Activated CD4-positive, alpha-beta memory T cell treated with anti-CD3 and anti-CD28 coated beads, Interleukin-2, amount 10 ng/mL, durations not matched to agents 7 days and 5 days (primary cell): ENCODE measurements at regions not wholly inside any gene's neighbourhood (a gene's known extent, or its start where the extent isn't known, plus 50 kb on each side); places are given as distances from the start of the nearest gene placed in this dataset.

ENCODE experiments used
- CTCF ChIA-PET: fragments of 350-600 bp; sonication (Branson Sonifier 250); formaldehyde crosslinking; loops from one replicate; lab custom pipeline; 2021; ENCODE audit warnings: antibody characterized with exemption, inconsistent platforms; lab: Charles Lee
- POLR2A ChIA-PET: fragments of 350-600 bp; sonication (Branson Sonifier 250); formaldehyde crosslinking; loops from one replicate; lab custom pipeline; 2021; ENCODE audit warnings: antibody characterized with exemption; lab: Charles Lee
- DNase-seq: peaks from one replicate; pipeline ENCODE4 v3.0.0-alpha.2; 2020
- H3K27ac Mint-ChIP-seq: one replicate; pipeline ENCODE4 v1.8.0; 2021; ENCODE audit warnings: mild to moderate bottlenecking, mixed read lengths
- H3K27me3 Mint-ChIP-seq: one replicate; pipeline ENCODE4 v1.8.0; 2021; ENCODE audit warnings: mixed read lengths
- H3K36me3 Mint-ChIP-seq: one replicate; pipeline ENCODE4 v1.8.0; 2021; ENCODE audit warnings: low read depth, mixed read lengths
- H3K4me1 Mint-ChIP-seq: one replicate; pipeline ENCODE4 v1.8.0; 2021; ENCODE audit warnings: mixed read lengths
- H3K4me3 Mint-ChIP-seq: one replicate; pipeline ENCODE4 v1.8.0; 2021; ENCODE audit warnings: mild to moderate bottlenecking, mixed read lengths
- H3K9me3 Mint-ChIP-seq: one replicate; pipeline ENCODE4 v1.8.0; 2021; ENCODE audit warnings: mixed read lengths

DNA sequence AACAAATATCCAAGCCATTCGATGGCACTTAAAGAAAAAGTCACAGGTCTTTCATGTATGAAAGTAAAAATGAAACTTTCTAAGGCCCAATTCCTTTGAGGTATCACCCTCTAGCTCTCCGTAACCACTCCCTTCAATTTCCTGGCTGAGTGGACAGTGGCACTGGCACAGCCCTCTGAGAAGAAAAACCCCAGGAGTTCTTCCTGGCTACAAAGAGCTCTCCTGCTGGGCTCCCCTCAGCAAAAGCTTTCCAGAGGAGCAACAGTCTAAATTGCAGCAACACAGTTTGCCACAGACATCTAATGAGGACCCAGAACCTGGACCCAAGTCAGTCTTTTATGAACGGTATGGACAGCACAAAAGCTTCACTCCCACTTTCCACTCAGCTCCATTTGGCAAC lies 71.8 kb downstream of the FUNDC1 start:
- ChIA-PET CTCF (interaction anchor here (0.6 kb wide), 1 partner anchor 228 kb away, joined by 3 read pairs; no protein-coding TSS in a partner anchor), POLR2A (no interaction called here)
- H3K27me3 Mint-ChIP-seq: no peaks in the 10 kb centered on the region
- H3K36me3 Mint-ChIP-seq: no peaks in the 10 kb centered on the region
- no peak overlapping the region for H3K4me3 Mint-ChIP-seq
- H3K4me1 Mint-ChIP-seq: no peaks in the 10 kb centered on the region
- no peak overlapping the region for H3K27ac Mint-ChIP-seq
- DNase-seq: no peak
- no peaks in the 10 kb centered on the region for H3K9me3 Mint-ChIP-seq

DNA sequence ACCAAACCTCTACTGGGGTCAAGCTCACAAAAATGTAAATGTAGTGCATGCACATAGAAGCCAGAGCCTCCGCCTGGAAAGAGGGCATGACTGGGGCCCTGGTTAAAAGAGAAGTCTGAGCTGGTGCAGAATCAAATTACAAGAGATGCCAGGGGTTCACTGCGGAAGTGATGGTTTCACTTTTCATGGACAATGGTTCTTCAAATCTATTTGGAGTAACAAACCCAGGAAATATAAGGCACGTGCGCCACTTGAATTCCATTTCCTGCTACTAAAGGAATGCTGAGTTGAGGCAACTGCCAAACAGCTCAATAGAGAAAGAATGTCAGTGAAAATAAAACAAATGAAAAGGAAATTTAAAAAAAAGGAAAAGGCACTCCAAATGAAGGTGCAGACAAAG lies 79.8 kb downstream of the FUNDC1 start:
- CTCF ChIA-PET: no interaction called here
- POLR2A ChIA-PET: no interaction called here
- Mint-ChIP-seq H3K36me3 (no peaks in the 10 kb centered on the region), H3K9me3 (no peaks in the 10 kb centered on the region), H3K27ac (no peak overlapping the region), H3K27me3 (no peaks in the 10 kb centered on the region), H3K4me1 (no peaks in the 10 kb centered on the region), H3K4me3 (no peak overlapping the region)
- no peak for DNase-seq

DNA sequence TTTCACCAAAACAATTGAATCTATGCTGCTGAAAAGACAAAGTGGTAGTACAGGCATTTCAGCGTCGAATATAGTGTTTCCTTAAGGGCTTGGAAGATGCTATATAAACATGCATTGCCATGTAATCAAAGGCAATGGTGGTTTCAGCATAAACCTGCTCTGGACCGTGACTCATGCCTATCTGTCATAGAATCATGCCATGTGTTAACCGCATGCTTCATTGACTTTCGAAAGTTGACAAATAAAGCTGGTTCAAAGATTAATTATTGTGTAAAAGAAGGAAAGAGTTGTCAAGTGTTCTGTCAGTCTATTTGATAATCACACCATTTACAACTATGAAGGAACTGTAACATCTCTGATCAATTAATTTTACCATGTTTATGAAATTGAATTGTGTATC lies 83.2 kb downstream of the FUNDC1 start:
- no peaks in the 10 kb centered on the region for H3K4me1 Mint-ChIP-seq
- ChIA-PET CTCF (no interaction called here), POLR2A (no interaction called here)
- no peak overlapping the region for H3K4me3 Mint-ChIP-seq
- H3K27me3 Mint-ChIP-seq: no peaks in the 10 kb centered on the region
- DNase-seq: no peak
- no peaks in the 10 kb centered on the region for H3K9me3 Mint-ChIP-seq
- no peaks in the 10 kb centered on the region for H3K36me3 Mint-ChIP-seq
- H3K27ac Mint-ChIP-seq: no peak overlapping the region

DNA sequence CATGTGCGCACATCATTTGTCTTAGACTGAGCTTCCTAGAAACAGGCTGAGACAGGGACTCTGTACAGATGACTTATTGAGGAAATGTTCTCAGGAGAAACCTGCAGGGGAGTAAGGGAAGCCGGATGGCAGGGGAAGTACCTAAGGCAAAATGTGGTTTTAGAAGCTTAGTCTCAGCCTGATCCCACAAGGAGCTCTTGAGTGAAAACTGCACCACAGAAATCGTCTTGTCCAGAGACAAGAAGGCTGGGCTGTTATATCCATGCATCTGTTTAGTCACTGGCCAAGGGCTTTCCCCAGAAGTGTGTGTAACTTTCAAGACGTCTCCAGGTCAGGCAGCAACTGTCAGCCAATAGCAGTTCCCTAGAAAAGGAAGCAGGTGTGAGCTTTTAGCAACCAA lies 86.0 kb downstream of the FUNDC1 start:
- H3K27ac Mint-ChIP-seq: no peak overlapping the region
- ChIA-PET POLR2A (no interaction called here), CTCF (no interaction called here)
- no peak for DNase-seq
- no peaks in the 10 kb centered on the region for H3K36me3 Mint-ChIP-seq
- no peaks in the 10 kb centered on the region for H3K27me3 Mint-ChIP-seq
- H3K4me1 Mint-ChIP-seq: no peaks in the 10 kb centered on the region
- no peaks in the 10 kb centered on the region for H3K9me3 Mint-ChIP-seq
- H3K4me3 Mint-ChIP-seq: no peak overlapping the region

DNA sequence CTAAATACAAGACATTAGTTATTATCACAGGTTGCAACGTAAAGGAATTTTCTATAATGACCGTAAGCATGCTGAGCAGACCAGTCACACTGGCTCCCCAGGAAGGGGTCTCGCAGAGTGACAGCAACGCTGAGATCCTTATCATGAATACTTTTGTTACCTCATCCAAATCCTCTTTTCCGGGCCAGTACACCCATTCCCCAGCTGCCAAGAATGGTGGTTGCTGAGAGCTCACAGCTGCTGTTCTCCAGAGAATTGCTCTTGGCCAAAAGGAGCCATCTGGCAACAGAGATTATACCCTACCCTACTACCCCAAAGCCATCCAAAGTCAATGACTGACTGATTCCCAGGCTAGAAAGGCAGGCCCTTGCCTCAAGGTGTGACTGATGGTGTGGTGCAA lies 91.6 kb downstream of the FUNDC1 start:
- Mint-ChIP-seq H3K27ac (no peak overlapping the region), H3K9me3 (no peaks in the 10 kb centered on the region), H3K36me3 (no peaks in the 10 kb centered on the region), H3K4me3 (no peak overlapping the region), H3K4me1 (no peaks in the 10 kb centered on the region), H3K27me3 (no peaks in the 10 kb centered on the region)
- ChIA-PET CTCF (no interaction called here), POLR2A (no interaction called here)
- DNase-seq: no peak

DNA sequence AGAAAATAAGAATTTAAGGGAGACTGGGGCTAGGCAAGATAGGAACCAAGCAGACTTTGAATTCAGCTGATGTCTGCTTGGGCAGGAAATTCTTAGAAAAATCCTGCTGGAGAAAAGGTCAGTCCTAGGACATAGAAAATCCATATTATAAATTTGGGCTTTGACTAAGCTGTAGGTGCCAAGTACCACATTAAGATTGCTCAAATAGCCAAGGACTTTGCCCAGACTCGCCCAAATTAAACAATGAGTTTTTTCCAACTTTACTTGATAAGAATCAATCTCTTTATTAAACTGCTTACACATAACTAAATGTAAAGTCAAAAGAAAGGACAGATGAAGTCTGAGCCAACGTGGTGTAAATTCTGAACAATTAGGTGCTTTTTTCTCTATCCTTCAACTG lies 95.4 kb downstream of the FUNDC1 start:
- no peak overlapping the region for H3K4me3 Mint-ChIP-seq
- DNase-seq: no peak
- no peak overlapping the region for H3K27ac Mint-ChIP-seq

DNA sequence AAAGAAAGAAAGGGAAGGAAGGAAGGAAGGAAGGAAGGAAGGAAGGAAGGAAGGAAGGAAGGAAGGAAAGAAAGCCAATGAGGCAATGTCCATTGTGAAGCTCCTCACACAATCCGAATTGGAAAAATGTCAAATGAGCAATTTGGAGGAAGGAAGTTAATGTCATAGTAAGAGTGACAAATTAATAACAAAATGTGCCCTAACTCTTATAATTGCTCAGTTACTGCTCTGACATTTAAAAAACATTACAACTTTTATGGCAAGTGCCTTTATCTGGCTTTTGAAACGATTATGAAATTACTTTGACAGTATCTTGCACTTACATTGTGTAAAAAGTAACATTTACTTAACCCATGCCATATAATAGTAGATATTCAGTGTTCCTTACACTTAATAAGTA lies 96.5 kb upstream of the EFHC2 start:
- Mint-ChIP-seq H3K9me3 (no peaks in the 10 kb centered on the region), H3K27me3 (no peaks in the 10 kb centered on the region), H3K36me3 (no peaks in the 10 kb centered on the region), H3K27ac (no peak overlapping the region), H3K4me1 (no peaks in the 10 kb centered on the region), H3K4me3 (no peak overlapping the region)
- ChIA-PET CTCF (no interaction called here), POLR2A (no interaction called here)
- DNase-seq: no peak

More for the DNA sequence above, 95.4 kb downstream of the FUNDC1 start:
- ChIA-PET POLR2A (no interaction called here), CTCF (interaction anchor here (0.7 kb wide), 1 partner anchor 9 kb away, joined by 3 read pairs; no protein-coding TSS in a partner anchor)
- Mint-ChIP-seq H3K4me1 (no peaks in the 10 kb centered on the region), H3K36me3 (no peaks in the 10 kb centered on the region), H3K27me3 (no peaks in the 10 kb centered on the region), H3K9me3 (no peaks in the 10 kb centered on the region)

DNA sequence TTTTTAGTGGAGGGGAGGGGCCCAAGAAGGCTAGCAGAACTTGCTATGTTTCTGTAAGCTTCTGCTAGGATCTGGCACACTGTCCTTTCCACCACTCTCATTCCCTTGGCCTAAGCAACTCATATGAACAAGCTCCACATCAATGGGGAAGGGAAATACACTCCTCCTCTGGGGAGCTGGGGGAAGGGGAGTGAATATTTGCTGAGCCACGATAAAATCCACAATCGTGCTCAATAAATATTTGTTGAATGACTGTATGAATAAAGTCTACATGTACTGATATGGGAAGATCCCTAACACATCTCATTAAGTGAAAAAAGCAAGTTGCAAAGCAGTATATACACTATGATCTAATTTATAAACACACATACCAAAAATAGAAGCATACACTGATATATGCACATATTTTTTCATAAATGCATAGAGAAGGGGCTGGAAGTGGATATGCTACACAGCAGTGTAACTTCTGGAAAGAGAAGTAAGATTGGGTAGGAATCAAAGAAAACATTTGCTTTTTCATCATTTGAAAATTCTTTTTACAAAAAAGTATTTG lies 95.8 kb upstream of the EFHC2 start:
- H3K27me3 Mint-ChIP-seq: no peaks in the 10 kb centered on the region
- H3K9me3 Mint-ChIP-seq: no peaks in the 10 kb centered on the region
- H3K36me3 Mint-ChIP-seq: no peaks in the 10 kb centered on the region
- POLR2A ChIA-PET: no interaction called here
- H3K4me3 Mint-ChIP-seq: no peak overlapping the region
- DNase-seq: no peak
- CTCF ChIA-PET: no interaction called here
- H3K27ac Mint-ChIP-seq: no peak overlapping the region
- peaks cover 2% of the 10 kb centered on the region for H3K4me1 Mint-ChIP-seq

DNA sequence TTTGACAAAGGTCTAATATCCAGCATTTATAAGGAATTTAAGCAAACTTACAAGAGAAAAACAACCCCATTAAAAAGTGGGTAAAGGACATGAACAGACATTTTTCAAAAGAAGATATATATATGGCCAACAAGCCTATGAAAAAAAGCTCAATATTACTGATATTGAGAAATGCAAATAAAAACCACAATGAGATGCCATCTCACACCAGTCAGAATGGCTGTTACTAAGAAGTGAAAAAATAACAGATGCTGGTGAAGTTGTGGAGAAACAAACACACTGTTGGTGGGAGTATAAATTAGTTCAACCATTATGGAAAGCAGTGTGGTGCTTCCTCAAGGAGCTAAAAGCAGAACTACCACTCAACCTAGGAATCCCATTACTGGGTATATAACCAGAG lies 91.6 kb upstream of the EFHC2 start:
- Mint-ChIP-seq H3K4me1 (peaks cover 2% of the 10 kb centered on the region), H3K27me3 (no peaks in the 10 kb centered on the region), H3K9me3 (no peaks in the 10 kb centered on the region), H3K27ac (no peak overlapping the region), H3K4me3 (no peak overlapping the region), H3K36me3 (no peaks in the 10 kb centered on the region)
- no peak for DNase-seq
- CTCF ChIA-PET: no interaction called here
- POLR2A ChIA-PET: no interaction called here

DNA sequence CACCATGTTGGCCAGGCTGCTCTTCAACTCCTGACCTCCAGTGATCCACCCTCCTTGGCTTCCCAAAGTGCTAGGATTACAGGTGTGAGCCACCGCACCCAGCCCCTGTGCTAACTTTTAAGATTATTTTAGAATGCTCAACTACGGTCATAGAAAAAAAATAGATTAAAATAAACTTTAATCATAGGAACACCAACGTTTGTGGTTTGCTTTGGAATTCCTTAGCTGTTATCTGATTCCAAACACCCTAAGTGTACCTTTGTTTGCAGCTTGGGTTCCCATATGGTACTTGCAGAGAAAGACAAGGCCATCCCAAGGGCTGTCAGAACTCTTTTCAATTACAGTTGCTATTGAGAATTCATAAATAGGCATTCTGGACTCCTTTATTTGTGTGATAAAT lies 90.1 kb upstream of the EFHC2 start:
- no peaks in the 10 kb centered on the region for H3K27me3 Mint-ChIP-seq
- no peak for DNase-seq
- peaks cover 4% of the 10 kb centered on the region for H3K4me1 Mint-ChIP-seq
- CTCF ChIA-PET: no interaction called here
- POLR2A ChIA-PET: no interaction called here
- no peak overlapping the region for H3K4me3 Mint-ChIP-seq
- no peak overlapping the region for H3K27ac Mint-ChIP-seq
- H3K36me3 Mint-ChIP-seq: no peaks in the 10 kb centered on the region
- H3K9me3 Mint-ChIP-seq: no peaks in the 10 kb centered on the region

DNA sequence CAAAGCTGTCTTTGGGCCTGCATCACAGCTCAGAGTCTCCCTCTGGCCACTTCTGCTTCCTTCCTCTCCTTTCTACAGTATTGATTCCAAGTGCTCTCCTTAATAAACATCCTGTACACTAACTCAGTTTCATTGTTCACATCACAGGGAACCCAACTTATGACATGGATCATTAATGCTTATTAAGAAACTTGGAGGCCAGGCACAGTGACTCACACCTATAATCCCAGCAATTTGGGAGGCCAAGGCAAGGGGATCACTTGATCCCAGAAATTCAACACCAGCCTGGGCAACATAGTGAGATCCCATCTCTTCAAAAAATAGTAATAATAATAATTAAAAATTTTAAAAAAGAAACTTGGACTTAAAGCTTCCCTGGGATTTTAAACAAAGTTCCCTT lies 89.2 kb upstream of the EFHC2 start:
- H3K4me3 Mint-ChIP-seq: no peak overlapping the region
- peaks cover 4% of the 10 kb centered on the region for H3K4me1 Mint-ChIP-seq
- no peaks in the 10 kb centered on the region for H3K9me3 Mint-ChIP-seq
- no peaks in the 10 kb centered on the region for H3K36me3 Mint-ChIP-seq
- H3K27ac Mint-ChIP-seq: no peak overlapping the region
- ChIA-PET POLR2A (no interaction called here), CTCF (no interaction called here)
- DNase-seq: no peak
- no peaks in the 10 kb centered on the region for H3K27me3 Mint-ChIP-seq

DNA sequence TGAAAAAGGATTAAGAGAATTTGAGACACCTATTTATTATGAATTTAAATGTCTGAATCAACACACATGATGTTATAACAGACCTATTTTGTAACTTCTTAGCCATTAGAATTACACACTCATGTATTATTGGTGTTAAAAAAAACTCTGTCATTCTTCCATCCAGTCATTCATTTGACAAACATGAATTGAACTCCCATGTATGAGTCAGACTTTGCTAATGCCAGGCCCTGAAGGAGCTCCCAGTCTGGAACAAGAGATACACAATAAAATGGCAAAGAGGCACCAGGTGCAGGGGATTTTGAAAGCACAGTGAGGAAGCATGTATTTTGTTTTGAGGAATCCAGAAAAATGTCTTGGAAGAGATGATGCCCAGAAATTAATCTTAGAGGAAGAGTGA lies 87.7 kb upstream of the EFHC2 start:
- no peak for DNase-seq
- POLR2A ChIA-PET: no interaction called here
- Mint-ChIP-seq H3K4me3 (no peak overlapping the region), H3K9me3 (no peaks in the 10 kb centered on the region), H3K4me1 (peaks cover 4% of the 10 kb centered on the region), H3K27ac (no peak overlapping the region), H3K27me3 (no peaks in the 10 kb centered on the region), H3K36me3 (no peaks in the 10 kb centered on the region)
- CTCF ChIA-PET: no interaction called here

DNA sequence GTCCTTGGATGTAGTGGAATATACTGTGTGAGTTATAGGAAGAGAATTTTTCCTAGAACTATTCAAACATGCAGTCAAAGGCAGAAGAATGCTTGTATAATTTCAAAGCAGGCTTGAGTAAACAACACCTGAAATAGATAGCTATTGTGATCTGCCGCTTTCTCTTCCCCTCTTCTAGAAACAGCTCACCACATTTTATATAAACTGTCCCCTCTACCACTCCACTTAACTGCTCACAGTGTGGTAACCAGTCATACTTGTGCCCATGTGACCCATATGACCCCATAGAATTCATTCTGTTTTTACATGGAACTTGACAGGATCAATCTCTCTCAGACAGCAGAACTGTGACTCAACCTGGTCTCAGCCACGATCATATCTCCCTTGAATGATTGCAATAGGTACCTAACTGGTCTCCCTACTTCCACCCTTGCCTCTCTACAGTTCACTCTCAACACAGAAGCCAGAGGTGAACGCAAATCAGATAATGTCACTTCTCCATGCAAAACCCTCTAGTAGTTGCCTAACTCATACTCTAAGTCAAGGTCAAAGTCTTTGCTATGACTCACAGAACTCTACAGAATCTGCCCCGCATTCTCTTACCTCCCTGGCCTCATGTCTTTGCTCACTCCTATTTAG lies 85.6 kb upstream of the EFHC2 start:
- ChIA-PET POLR2A (no interaction called here), CTCF (no interaction called here)
- Mint-ChIP-seq H3K27me3 (no peaks in the 10 kb centered on the region), H3K4me1 (peaks cover 2% of the 10 kb centered on the region), H3K9me3 (no peaks in the 10 kb centered on the region), H3K4me3 (no peak overlapping the region), H3K36me3 (no peaks in the 10 kb centered on the region), H3K27ac (no peak overlapping the region)
- DNase-seq: no peak

DNA sequence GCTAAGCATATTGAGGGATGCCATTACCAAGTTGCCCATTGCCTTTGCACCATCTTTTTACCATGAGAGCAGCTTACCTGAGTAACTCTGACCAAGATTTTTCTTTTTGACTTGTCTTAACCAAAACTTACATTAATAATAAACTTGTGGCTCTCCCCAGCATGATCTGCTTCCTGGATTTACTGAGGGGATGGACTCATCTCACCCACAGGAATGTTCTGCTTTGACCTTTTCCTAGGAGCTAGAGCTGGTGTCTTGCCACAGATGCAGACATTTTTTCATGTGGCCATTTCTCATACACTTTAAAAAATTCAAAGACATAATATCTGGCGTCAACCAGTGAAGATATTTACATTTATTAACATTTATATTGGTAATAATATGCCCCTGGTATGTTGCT lies 79.2 kb upstream of the EFHC2 start:
- ChIA-PET CTCF (no interaction called here), POLR2A (no interaction called here)
- Mint-ChIP-seq H3K4me1 (no peaks in the 10 kb centered on the region), H3K36me3 (no peaks in the 10 kb centered on the region), H3K27me3 (peaks cover 9% of the 10 kb centered on the region), H3K4me3 (no peak overlapping the region), H3K27ac (no peak overlapping the region), H3K9me3 (no peaks in the 10 kb centered on the region)
- no peak for DNase-seq
